Activated CD8-positive, alpha-beta T cell treated with anti-CD3 and anti-CD28 coated beads for 36 hours (primary cell): ENCODE measurements at regions not wholly inside any gene's neighbourhood (a gene's known extent, or its start where the extent isn't known, plus 50 kb on each side); places are given as distances from the start of the nearest gene placed in this dataset.

ENCODE experiments used
- ATAC-seq: fragments of 200-7000 bp; cut with Tn5 transposase; one replicate; pipeline ENCODE4 v1.10.0; 2021; ENCODE audit warnings: mild to moderate bottlenecking, moderate library complexity
- CTCF ChIA-PET: fragments of 350-600 bp; sonication (Branson Sonifier 250); formaldehyde crosslinking; loops from one replicate; lab custom pipeline; 2021; ENCODE audit warnings: antibody characterized with exemption; lab: Charles Lee
- POLR2A ChIA-PET: fragments of 350-600 bp; sonication (Branson Sonifier 250); formaldehyde crosslinking; loops from one replicate; lab custom pipeline; 2021; ENCODE audit warnings: antibody characterized with exemption; lab: Charles Lee
- DNase-seq: peaks from one replicate; pipeline ENCODE4 v3.0.0-alpha.2; 2020
- H3K27ac Mint-ChIP-seq: one replicate; pipeline ENCODE4 v1.8.0; 2021; ENCODE audit warnings: mild to moderate bottlenecking, mixed read lengths
- H3K27me3 Mint-ChIP-seq: one replicate; pipeline ENCODE4 v1.8.0; 2021; ENCODE audit warnings: mixed read lengths
- H3K36me3 Mint-ChIP-seq: one replicate; pipeline ENCODE4 v1.8.0; 2021; ENCODE audit warnings: low read depth, mixed read lengths
- H3K4me1 Mint-ChIP-seq: one replicate; pipeline ENCODE4 v1.8.0; 2021; ENCODE audit warnings: low read depth, mixed read lengths
- H3K4me3 Mint-ChIP-seq: one replicate; pipeline ENCODE4 v1.8.0; 2021; ENCODE audit warnings: mild to moderate bottlenecking, moderate library complexity, mixed read lengths
- H3K9me3 Mint-ChIP-seq: one replicate; pipeline ENCODE4 v1.8.0; 2021; ENCODE audit warnings: mixed read lengths
- intact Hi-C: fragments of 100-400 bp; cut with micrococcal nuclease; formaldehyde crosslinking; loops from one replicate; pipeline ENCODE4 v1.10.0; 2022
- TF ChIP-seq, protein P1 (sequence below): fragments of 200-600 bp; IDR thresholded peaks from one replicate; pipeline ENCODE4 v1.8.0; 2022; ENCODE audit warnings: antibody characterized with exemption, mild to moderate bottlenecking

- ChIA-PET CTCF (no interaction called here), POLR2A (no interaction called here)
- TF ChIP-seq, protein P1, sequence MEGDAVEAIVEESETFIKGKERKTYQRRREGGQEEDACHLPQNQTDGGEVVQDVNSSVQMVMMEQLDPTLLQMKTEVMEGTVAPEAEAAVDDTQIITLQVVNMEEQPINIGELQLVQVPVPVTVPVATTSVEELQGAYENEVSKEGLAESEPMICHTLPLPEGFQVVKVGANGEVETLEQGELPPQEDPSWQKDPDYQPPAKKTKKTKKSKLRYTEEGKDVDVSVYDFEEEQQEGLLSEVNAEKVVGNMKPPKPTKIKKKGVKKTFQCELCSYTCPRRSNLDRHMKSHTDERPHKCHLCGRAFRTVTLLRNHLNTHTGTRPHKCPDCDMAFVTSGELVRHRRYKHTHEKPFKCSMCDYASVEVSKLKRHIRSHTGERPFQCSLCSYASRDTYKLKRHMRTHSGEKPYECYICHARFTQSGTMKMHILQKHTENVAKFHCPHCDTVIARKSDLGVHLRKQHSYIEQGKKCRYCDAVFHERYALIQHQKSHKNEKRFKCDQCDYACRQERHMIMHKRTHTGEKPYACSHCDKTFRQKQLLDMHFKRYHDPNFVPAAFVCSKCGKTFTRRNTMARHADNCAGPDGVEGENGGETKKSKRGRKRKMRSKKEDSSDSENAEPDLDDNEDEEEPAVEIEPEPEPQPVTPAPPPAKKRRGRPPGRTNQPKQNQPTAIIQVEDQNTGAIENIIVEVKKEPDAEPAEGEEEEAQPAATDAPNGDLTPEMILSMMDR, result no peak
- Mint-ChIP-seq H3K4me1 (no peaks in the 10 kb centered on the region), H3K36me3 (no peaks in the 10 kb centered on the region), H3K27ac (no peak overlapping the region), H3K9me3 (no peaks in the 10 kb centered on the region), H3K27me3 (no peaks in the 10 kb centered on the region), H3K4me3 (no peak overlapping the region)
- DNase-seq, result no peak
- ATAC-seq, result no peak
- intact Hi-C loops, result no loop called here
These were observed 66.3 kb upstream of the EPHA6 start for GRCh38 chr3:96748139-96748538.

GRCh38 chr3:96750094-96750767 lies 64.2 kb upstream of the EPHA6 start:
- TF ChIP-seq, protein P1, result no peak
- no peak overlapping the region for H3K27ac Mint-ChIP-seq
- ATAC-seq, result no peak
- intact Hi-C loops, result no loop called here
- H3K27me3 Mint-ChIP-seq, result no peaks in the 10 kb centered on the region
- no peaks in the 10 kb centered on the region for H3K4me1 Mint-ChIP-seq
- CTCF ChIA-PET, result no interaction called here
- no peaks in the 10 kb centered on the region for H3K9me3 Mint-ChIP-seq
- no peak for DNase-seq
- POLR2A ChIA-PET, result no interaction called here
- no peaks in the 10 kb centered on the region for H3K36me3 Mint-ChIP-seq
- H3K4me3 Mint-ChIP-seq, result no peak overlapping the region

- Mint-ChIP-seq H3K27ac (no peak overlapping the region), H3K4me1 (no peaks in the 10 kb centered on the region), H3K9me3 (no peaks in the 10 kb centered on the region), H3K36me3 (no peaks in the 10 kb centered on the region), H3K4me3 (no peak overlapping the region), H3K27me3 (no peaks in the 10 kb centered on the region)
- TF ChIP-seq, protein P1, result no peak
- intact Hi-C loops, result no loop called here
- no peak for DNase-seq
- ChIA-PET CTCF (no interaction called here), POLR2A (no interaction called here)
- no peak for ATAC-seq
These were observed 61.3 kb upstream of the EPHA6 start for GRCh38 chr3:96753124-96753523.

DNA sequence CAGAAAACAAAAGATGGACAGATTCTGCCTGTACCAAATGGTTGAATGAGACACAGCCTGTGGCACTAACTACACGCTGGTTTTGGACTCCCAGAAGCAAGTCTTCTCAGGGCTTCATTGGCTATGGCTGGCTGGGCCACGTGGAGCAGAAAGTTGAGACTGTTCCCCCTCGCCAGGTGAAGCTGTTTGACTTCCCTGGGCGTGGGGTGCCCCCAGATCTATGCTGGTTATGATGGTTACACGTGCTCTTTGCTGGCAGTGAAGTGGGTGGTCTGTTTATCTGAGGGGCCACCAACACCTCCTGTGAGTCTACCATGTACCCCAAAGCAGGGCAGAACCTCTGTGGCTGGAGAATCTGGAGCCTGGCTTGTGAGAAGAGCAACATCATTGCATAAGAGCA lies 60.3 kb upstream of the EPHA6 start:
- TF ChIP-seq, protein P1, result no peak
- ChIA-PET CTCF (no interaction called here), POLR2A (no interaction called here)
- no peaks in the 10 kb centered on the region for H3K36me3 Mint-ChIP-seq
- no peaks in the 10 kb centered on the region for H3K9me3 Mint-ChIP-seq
- no peaks in the 10 kb centered on the region for H3K4me1 Mint-ChIP-seq
- intact Hi-C loops, result no loop called here
- H3K4me3 Mint-ChIP-seq, result no peak overlapping the region
- H3K27me3 Mint-ChIP-seq, result no peaks in the 10 kb centered on the region
- no peak overlapping the region for H3K27ac Mint-ChIP-seq
- DNase-seq, result no peak
- no peak for ATAC-seq

GRCh38 chr3:96755519-96755918 lies 58.9 kb upstream of the EPHA6 start:
- Mint-ChIP-seq H3K9me3 (no peaks in the 10 kb centered on the region), H3K36me3 (no peaks in the 10 kb centered on the region), H3K27ac (no peak overlapping the region), H3K27me3 (no peaks in the 10 kb centered on the region), H3K4me3 (no peak overlapping the region), H3K4me1 (no peaks in the 10 kb centered on the region)
- ATAC-seq (no peak), DNase-seq (no peak)
- CTCF ChIA-PET, result no interaction called here
- TF ChIP-seq, protein P1, result no peak
- POLR2A ChIA-PET, result no interaction called here
- intact Hi-C loops, result no loop called here
